GM21423 (cell line): ENCODE measurements at regions not wholly inside any gene's neighbourhood (a gene's known extent, or its start where the extent isn't known, plus 50 kb on each side); places are given as distances from the start of the nearest gene placed in this dataset.

Source experiments
- ATAC-seq: cut with Tn5 transposase; IDR thresholded peaks from one replicate; pipeline ENCODE4 v1.9.1; 2021; ENCODE audit warnings: mild to moderate bottlenecking, moderate library complexity; ENCODE audit not compliant: unreplicated experiment

DNA sequence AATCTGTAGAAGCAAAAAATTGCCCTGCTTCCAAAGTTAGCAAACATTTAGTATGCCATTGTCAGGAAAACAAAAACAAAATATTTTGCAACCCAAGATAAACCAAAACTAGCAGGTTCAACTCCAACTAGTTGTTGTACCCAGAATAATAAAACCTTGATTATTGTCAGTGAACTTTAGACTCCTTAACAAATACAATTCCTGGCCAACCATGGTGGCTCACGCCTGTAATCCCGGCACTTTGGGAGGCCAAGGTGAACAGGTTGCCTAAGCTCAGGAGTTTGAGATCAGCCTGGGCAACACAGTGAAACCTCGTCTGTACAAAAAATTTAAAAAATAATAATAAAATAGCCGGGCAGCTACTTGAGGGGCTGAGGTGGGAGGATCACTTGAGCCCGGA, 53.6 kb upstream of the EPCAM start:
- ATAC-seq, result no peak

DNA sequence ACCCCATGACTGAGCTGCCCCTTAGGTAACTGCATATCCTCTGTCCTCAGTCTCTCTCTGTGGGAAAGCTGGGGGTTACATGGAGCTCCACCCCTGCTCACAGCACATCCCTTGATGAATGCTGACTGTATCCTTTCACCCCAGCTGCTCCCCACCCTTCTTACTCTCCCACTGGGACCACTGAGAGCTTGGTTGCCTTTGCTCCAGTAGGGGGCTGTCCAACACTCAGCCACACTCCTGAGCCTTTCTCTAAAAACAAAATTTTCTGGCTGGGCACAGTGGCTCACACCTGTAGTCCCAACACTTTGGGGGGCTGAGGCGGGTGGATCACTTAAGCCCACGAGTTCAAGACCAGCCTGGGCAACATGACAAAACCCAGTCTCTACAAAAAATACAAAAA, 55.4 kb upstream of the EPCAM start:
- no peak for ATAC-seq

DNA sequence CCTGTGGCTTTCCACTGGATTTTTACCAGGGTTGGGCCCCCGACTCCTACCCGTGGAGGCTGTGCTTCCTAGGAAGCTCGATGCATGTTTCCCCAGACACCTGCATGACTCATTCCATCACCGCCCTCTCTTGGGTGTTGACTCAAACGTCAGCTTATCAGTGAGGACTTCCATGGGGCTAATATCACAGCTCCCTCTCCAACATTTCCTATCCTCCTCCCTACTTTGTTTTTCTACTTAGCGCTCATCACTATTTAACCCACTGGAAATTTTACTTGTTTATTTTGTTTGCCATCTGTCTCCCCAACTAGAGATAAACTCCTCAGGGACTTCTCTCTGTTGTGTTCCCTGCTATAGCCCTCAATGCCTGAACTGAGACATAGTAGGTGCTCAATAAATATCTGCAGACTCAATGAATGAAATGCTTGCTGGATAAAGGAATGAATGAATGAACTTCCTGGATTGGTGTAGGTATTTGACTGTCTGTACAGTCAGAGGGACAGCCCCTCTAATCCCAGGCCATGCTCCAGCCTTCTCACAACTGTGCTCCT, 55.9 kb upstream of the EPCAM start:
- ATAC-seq, result no peak

DNA sequence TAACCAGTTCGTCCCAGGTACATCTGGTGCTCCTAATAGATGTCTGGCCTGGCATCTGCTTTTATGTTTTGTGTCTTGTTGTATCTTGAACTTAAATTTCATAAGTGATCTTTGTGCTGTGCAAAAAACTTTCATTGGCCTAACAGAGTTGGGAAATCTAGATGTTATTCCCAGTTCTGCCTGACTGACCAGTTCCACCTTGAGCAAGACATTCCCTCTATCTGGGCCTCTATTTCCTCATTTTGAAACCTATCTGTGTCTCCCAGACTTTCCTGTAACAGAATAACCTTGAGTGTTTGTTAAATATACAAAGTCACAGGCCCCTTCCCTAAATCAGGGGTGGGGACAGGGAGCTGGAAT, 56.6 kb upstream of the EPCAM start:
- no peak for ATAC-seq

DNA sequence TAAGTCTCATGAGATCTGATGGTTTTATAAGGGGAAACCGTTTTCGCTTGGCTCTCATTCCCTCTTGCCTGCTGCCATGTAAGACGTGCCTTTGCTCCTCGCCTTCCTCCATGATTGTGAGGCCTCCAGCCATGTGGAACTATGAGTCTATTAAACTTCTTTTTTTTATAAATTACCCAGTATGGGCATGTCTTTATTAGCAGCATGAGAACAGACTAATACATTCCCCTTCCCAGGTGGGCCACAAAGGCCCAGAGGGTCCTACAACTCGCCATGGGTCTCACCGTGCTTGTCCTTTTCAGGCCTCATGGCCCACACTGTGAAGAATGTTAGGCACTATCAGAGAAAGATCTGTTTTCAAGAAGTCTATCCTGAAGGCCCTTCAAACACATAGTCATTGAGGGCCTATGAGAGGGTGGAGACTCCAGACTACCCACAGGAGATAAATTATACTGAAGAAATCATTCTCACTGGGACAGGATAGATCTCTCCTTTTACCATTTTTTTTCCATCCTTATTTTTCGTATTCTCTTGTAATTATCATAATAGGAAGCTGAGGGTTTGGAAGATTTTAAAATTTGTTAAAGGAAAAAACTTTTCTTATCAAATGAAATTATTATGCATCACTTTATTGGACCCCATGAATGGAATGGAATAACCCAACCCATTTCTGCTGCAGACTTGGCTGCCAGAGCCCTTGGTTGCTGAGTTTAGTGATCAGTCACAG, 57.2 kb upstream of the EPCAM start:
- ATAC-seq, result no peak

DNA sequence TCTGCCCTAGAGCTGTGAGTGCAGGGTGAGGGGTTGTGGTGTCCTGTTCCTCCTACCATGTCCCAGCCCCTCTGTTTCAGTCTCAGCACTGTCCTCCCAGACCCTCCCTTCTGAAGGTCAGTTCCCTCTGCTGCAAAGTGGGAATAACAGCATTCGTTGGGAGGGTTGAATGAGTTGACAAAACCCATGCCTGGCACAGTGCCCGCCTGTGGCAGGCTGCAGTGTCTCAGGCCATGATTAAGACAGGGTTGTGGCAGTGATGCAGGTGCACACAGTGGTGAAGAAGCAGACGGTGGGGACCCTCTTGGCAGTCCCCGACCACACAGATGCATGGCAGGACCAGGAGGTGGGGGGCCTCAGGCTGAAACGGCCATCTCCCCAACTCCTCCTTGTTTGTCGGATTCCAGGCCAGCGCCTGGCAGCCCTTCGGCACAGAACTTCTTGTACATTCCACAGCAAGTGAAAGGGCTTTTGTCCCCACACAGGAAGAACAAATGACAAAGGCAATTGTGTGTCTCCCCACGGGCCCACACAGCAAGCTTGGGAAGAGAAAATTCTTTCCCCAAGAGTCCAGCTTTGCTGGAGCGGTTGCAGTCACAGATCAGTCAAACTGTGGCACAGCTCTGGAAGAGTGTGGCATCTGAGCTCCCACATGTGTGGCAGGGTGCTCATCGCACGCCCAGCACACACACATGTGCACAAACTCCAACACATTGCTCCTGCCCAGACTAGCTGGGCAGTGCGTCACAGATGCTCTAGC, 58.1 kb upstream of the EPCAM start:
- ATAC-seq, result peak; percentile 17

DNA sequence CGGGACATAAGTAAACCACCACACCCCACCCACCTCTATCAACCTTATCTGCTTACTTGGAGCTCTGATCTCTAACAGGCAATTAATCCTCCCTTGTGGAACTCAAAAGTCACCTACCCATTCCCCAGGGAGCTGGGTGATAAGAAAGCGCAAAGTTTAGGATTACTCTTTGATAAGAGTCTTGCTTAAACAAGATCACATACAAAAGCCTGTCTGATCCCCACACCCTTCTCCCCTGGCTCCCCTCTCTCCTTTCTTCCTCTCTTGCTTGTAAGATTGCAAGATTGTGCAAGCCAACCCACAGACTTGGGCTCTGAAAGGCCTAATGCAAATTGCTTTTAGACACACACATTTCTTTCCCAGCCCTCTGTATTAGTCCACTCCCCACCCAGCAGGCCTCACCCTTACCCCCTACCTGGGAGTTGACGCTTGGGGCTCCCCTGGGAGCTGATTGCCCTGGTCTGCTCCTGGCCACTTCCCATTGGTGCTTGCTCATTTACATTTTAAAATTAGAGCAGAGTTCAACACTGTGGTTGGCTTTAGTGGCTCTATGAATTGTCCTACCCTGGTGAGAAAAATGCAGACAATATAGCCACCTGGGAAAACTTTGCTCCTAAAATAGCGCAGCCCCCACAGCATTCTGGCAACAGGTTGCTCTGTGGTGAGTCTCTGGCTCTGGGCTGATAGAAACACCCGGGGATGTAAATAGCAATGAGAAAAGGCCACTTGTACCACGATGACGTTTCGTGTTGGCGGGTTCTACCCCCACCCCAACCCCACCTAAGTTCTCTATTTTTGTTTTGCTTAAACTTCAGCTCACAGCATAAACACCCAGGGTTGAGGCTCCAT, 58.9 kb upstream of the EPCAM start:
- peak; percentile 80 for ATAC-seq

DNA sequence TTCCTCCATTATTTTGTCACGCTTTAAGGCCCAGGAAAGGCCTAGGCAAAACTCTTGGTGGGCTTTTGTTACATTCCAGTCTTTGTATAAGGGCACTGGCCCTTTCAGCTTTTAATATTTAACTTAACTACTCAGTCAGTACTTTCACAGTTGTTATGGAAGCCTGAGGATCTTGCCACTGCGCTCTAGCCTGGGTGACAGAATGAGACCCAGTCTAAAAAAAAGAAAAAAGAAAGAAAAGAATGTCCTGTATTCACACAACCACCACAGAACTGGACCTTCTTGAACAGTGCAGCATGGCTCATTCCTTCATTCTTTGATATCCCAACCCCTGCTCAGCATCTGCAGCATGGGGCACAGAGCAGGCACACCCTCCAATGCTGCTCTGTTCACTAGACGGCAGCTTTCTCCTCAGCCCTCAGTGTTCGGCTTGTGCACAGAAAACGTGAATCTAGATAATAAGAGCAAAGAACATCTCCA, 59.6 kb upstream of the EPCAM start:
- no peak for ATAC-seq

DNA sequence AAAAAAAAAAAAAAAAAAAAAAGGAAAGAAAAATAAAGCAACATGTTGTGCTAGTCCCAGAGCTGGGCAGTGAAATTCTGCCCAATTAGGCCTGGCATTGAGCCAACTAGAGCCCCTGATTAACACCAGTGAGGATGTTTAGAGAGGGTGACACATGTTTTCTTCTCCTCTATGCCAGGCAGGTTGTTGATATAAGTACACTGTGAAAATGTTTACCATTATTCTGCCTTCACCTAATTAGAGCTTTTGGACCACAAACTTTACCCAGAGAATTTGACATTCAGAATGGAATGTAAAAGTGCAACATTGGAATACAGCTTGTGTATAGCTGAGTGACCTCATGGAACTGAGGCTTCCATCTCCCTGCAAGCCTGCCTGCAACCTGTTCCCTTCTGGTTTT, 62.0 kb upstream of the EPCAM start:
- ATAC-seq, result no peak

DNA sequence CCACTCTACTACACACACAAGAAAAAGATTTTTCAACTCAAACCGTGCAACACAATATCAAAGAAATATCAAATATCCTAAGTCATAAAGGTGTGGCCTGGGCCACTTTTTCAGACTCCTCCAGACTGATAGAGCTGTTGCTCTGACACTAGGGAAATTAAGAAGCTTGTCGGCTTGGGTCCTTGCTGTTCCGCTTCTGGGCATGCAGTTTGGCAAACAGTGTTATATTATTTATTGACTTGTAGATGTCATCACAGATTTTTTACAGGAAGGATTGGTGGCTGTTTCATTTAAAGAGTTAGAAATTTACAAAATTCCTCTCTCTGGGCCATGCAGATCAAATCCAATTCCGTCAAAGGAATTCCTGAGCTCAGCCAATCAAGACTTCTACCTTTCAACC, 64.5 kb upstream of the EPCAM start:
- no peak for ATAC-seq

DNA sequence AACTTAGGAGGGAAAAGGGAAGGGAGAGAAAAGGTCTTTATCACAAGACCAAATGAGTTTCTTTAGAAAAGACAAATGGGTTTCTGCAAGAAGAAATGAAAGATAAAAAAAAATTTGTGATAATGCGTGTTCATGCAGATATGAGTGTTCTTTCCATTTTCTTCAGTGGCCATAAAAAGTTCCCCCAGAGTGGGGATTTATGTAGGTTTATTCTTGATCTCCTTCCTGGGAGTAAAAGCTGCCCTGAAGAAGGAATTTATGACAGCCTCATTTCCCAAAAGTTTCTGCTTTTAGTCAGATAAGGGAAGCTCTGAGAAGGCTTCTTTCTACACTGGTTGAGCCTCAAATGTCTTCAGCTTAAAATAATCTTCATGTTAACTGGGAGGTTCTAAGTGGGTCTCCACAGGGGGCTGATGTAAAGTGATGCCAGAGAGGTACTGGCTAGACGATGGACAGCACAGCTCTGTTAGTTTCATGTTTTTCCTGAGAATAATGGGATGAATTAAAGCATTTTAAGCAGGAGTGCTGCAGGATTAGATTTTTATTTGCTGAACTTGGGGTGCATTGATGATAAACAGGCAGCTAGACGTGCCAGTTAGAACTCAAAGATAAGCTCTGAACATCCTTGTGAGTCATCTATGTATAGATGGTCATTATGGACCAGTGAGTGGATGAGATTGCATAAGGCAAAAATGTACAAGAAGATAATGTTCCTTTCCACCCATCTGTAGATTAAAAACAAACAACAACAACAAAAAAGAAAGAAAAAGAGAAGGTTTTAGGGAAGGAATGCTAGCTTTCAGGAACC, 65.6 kb upstream of the EPCAM start:
- no peak for ATAC-seq

DNA sequence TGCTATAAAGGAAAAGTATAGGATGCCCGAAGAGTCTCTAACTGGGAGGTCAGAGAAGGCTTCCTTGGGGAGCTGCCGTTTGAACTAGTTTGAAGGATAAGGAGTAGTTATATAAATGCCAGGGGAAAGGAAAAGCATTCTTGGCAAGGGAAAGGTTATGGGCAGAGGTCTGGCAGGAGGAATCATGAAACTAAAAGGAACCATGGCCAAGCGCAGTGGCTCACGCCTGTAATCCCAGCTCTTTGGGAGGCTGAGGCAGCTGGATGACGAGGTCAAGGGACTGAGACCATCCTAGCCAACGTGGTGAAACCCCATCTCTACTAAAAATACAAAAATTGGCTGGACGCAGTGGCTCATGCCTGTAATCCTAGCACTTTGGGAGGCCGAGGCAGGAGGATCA, 66.8 kb upstream of the EPCAM start:
- ATAC-seq, result no peak

DNA sequence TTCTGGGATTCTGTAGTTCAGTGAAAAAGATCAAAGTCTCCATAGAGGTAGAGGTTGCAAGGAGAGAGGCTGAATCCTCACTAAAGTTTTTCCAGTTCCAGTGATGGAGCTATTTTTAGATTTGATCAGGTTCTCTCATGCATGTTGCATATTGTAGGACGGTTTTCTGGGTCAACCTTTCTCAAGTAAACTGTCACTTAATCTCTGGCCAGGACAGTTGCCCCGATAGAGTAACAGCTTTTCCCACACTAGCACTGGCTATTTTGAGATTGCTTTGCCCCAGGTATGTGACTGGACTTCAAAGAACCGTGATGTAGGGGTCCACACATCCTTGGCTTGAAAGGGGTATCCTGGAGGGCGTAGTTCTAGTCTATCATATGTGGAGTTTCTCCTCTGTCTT, 67.4 kb upstream of the EPCAM start:
- ATAC-seq, result no peak

DNA sequence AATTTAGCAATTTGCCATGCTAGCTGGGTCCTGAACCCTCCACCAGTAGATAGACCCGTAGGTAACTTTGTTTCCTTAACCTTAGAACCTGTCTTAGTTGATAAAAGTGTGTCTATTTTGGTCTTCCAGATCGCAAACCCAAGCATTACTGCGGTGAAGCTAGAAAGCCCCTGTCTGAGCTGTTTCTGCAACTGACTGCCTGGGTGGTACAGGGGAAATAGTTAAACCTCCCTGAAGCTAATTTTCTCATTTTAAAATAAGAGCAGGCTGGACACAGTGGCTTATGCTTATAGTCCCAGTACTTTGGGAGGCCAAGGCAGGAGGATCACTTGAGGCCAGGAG, 67.9 kb upstream of the EPCAM start:
- ATAC-seq, result peak; percentile 52

DNA sequence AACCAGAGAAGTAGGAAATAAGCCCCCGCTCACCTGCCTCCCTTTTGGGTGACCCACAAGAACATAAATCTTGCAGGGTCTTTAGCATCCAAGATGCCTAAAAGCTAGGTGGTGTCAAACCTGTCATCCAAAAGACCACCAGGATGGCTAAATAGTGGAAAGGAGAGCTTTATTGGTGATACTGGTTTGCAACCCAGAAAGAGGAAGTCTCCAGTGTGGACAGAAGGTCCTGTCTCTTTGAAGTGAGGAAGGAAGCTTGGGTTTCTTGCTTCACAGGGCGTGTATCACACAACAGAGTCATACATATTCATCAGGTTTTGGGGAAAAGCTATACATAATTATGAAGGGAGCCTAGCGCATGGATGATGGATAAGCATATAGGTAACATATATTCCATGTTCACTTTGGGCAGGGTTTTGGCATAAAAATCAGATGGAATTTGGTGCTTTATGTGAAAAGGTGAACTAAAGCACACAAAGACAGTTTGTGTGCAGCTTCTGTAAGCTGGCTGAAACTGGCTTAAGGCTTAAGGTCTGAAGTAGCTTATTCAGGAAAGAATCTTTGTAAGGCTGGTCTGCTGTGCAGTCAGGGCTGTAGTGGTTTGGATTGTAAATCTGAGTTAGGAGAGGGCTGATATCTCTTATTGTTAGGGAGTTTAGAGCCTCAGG, 68.4 kb upstream of the EPCAM start:
- peak; percentile 76 for ATAC-seq

DNA sequence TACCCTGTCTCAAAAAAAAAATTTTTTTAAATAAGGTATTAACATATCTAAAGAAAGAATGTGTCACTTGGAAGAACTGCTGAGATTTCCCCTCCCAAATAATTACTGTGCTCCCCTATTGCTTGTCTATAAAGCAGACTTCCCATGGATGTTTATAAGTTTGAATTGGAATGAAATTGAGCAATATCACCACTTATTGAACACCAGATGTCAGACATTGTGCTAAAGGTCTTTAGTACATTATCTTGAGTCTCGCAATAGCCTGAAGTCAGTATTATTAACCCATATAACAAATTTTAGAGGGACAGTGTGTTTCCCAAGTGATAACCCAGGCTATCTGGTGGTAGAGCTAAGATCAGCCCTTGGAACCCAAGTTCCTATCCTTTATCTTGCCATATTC, 69.0 kb upstream of the EPCAM start:
- no peak for ATAC-seq

DNA sequence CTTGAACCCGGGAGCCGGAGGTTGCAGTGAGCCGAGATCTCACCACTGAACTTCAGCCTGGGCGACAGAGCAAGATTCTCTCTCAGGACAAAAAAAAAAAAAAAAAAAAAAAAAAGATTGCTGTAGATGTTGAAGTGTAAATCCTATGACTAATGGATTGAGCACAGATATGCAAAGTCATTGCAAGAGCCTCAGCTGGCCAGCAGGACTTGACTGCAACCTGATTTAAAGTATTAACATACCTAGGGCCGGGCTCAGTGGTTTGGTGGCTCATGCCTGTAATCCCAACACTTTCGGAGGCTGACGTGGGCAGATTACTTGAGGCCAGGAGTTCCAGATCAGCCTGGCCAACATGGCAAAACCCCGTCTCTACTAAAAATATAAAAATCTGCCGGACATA, 69.6 kb upstream of the EPCAM start:
- no peak for ATAC-seq

DNA sequence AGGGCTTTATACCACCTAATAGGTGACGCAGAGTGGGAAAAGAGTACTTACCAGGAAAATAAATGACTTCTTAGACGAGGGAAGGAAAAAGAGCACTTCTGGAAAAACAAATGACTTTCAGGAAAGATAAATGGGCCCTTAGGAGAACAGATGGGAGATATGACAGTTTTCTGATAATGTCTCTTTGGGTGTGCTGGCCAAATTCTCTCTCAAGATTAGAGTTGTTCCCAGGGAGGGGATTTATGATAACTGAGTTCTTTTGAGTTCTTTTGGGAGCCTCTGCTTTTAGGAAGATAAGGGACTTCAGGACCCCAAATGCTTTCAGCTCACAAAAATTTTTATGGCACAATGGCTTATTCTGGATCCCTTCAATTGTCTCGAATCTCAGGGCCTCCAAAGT, 70.3 kb upstream of the EPCAM start:
- ATAC-seq, result no peak

DNA sequence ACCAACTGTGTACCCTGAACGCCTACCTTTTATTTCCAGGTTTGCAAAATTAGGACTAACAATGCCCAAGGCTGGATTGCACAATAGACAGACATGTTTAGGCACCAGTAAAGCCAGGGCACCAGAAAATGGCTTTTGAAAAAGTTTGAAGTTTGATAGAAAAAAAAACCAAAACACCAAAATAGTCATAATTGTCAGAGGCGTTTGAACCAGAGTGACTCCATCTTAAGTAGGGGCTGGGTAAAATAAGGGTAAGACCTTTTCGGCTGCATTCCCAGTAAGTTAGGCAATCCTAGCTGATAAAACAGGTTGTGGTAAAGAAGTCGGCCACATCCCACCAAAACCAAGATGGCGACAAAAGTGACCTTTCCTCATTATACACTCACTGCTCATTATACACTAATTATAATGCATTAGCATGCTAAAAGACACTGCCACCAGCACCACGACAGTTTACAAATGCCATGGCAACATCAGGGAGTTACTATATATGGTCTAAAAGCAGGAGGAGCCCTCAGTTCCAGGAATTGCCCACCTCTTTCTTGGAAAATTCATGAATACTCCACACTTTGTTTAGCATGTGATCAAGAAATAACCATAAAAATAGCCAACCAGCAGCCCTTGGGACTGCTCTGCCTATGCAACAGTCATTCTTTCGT, 71.2 kb upstream of the EPCAM start:
- ATAC-seq, result no peak
